ENCODE measurements at regions not wholly inside any gene's neighbourhood (a gene's known extent, or its start where the extent isn't known, plus 50 kb on each side); places are given as distances from the start of the nearest gene placed in this dataset.

GRCh38 chr4:33334416-33334815 lies 2614.2 kb downstream of the PCDH7 start:
- H3K27ac ChIP-seq (replicated peaks in 1 of 4): no peak overlapping the region
- H3K27me3 ChIP-seq: no peaks in the 10 kb centered on the region
- no peaks in the 10 kb centered on the region for H3K36me3 ChIP-seq
- no peaks in the 10 kb centered on the region for H3K4me1 ChIP-seq
- peaks cover 0 to 19% (median 10%) of the 10 kb centered on the region in 4 donors for H3K9me3 ChIP-seq
- WGBS: 60% methylated on average over 2 of the region's 2 CpGs
- H3K4me3 ChIP-seq: no peak overlapping the region
- no peak for TF ChIP-seq POLR2AphosphoS5 (IDR thresholded peaks at IDR 0.05)
- no peak for TF ChIP-seq EP300 (IDR thresholded peaks at IDR 0.05)
- no peak for TF ChIP-seq POLR2A (IDR thresholded peaks at IDR 0.05; ENCODE audit: low read depth)
- TF ChIP-seq CTCF (IDR thresholded peaks at IDR 0.05): no peak
- intact Hi-C loops (cut with DNase I): no loop called here
- no peak for DNase-seq (ENCODE audit: extremely low spot score)

GRCh38 chr4:33339762-33340161 lies 2619.6 kb downstream of the PCDH7 start:
- intact Hi-C loops (cut with DNase I): no loop called here
- no peak for DNase-seq (ENCODE audit: extremely low spot score)
- H3K9me3 ChIP-seq: peaks cover 0 to 13% (median 0%) of the 10 kb centered on the region in 4 donors
- no peaks in the 10 kb centered on the region for H3K27me3 ChIP-seq
- no peak overlapping the region for H3K27ac ChIP-seq (replicated peaks in 1 of 4)
- TF ChIP-seq EP300 (IDR thresholded peaks at IDR 0.05) (no peak), CTCF (IDR thresholded peaks at IDR 0.05) (no peak), POLR2AphosphoS5 (IDR thresholded peaks at IDR 0.05) (no peak), POLR2A (IDR thresholded peaks at IDR 0.05; ENCODE audit: low read depth) (no peak)
- no peaks in the 10 kb centered on the region for H3K36me3 ChIP-seq
- H3K4me1 ChIP-seq: no peaks in the 10 kb centered on the region
- no peak overlapping the region for H3K4me3 ChIP-seq
- WGBS: 69% methylated on average over 3 of the region's 3 CpGs

- WGBS: 83% methylated on average over 5 of the region's 5 CpGs
- peaks cover 0 to 13% (median 0%) of the 10 kb centered on the region in 4 donors for H3K9me3 ChIP-seq
- intact Hi-C loops (cut with DNase I): no loop called here
Observed at GRCh38 chr4:33340168-33340567, 2620.0 kb downstream of the PCDH7 start.

GRCh38 chr4:33349376-33349775 lies 2629.2 kb downstream of the PCDH7 start:
- Histone ChIP-seq H3K4me3 (no peak overlapping the region), H3K9me3 (no peaks in the 10 kb centered on the region), H3K27ac (replicated peaks in 1 of 4) (no peak overlapping the region), H3K4me1 (no peaks in the 10 kb centered on the region), H3K27me3 (no peaks in the 10 kb centered on the region), H3K36me3 (no peaks in the 10 kb centered on the region)
- intact Hi-C loops (cut with DNase I): no loop called here
- TF ChIP-seq POLR2A (IDR thresholded peaks at IDR 0.05; ENCODE audit: low read depth) (no peak), POLR2AphosphoS5 (IDR thresholded peaks at IDR 0.05) (no peak), CTCF (IDR thresholded peaks at IDR 0.05) (no peak), EP300 (IDR thresholded peaks at IDR 0.05) (no peak)
- no peak for DNase-seq (ENCODE audit: extremely low spot score)
- WGBS: 95% methylated on average over 1 of the region's 1 CpG

More at GRCh38 chr4:33340168-33340567, 2620.0 kb downstream of the PCDH7 start:
- Histone ChIP-seq H3K36me3 (no peaks in the 10 kb centered on the region), H3K4me3 (no peak overlapping the region), H3K27me3 (no peaks in the 10 kb centered on the region), H3K27ac (replicated peaks in 1 of 4) (no peak overlapping the region), H3K4me1 (no peaks in the 10 kb centered on the region)
- TF ChIP-seq POLR2AphosphoS5 (IDR thresholded peaks at IDR 0.05) (no peak), CTCF (IDR thresholded peaks at IDR 0.05) (no peak), POLR2A (IDR thresholded peaks at IDR 0.05; ENCODE audit: low read depth) (no peak), EP300 (IDR thresholded peaks at IDR 0.05) (no peak)
- no peak for DNase-seq (ENCODE audit: extremely low spot score)

GRCh38 chr4:33357121-33357520 lies 2637.0 kb downstream of the PCDH7 start:
- no peaks in the 10 kb centered on the region for H3K9me3 ChIP-seq
- H3K27me3 ChIP-seq: no peaks in the 10 kb centered on the region
- H3K4me1 ChIP-seq: no peaks in the 10 kb centered on the region
- TF ChIP-seq CTCF (IDR thresholded peaks at IDR 0.05) (no peak), POLR2A (IDR thresholded peaks at IDR 0.05; ENCODE audit: low read depth) (no peak), POLR2AphosphoS5 (IDR thresholded peaks at IDR 0.05) (no peak), EP300 (IDR thresholded peaks at IDR 0.05) (no peak)
- intact Hi-C loops (cut with DNase I): no loop called here
- 63% methylated on average over 1 of the region's 1 CpG for whole genome bisulfite sequencing
- DNase-seq (ENCODE audit: extremely low spot score): no peak
- H3K27ac ChIP-seq (replicated peaks in 1 of 4): no peak overlapping the region
- H3K36me3 ChIP-seq: no peaks in the 10 kb centered on the region
- no peak overlapping the region for H3K4me3 ChIP-seq
